Lower leg skin (tissue), 4 donors: ENCODE measurements at regions not wholly inside any gene's neighbourhood (a gene's known extent, or its start where the extent isn't known, plus 50 kb on each side); places are given as distances from the start of the nearest gene placed in this dataset.

Experiments used
- DNase-seq, 2 donors: peaks; one replicate each; pipeline ENCODE4 v3.0.0-alpha.2; 2019; ENCODE audit warnings: low spot score in 2 of 2
- H3K4me3 ChIP-seq: fragments of 200-600 bp; sonication (generic); 2 replicates; pipeline ENCODE4 v1.5.1; 2017; ENCODE audit warnings: mild to moderate bottlenecking, low read depth; ENCODE audit not compliant: poor library complexity, severe bottlenecking
- CTCF ChIP-seq, 3 donors: fragments of 450-650 bp; IDR thresholded peaks; one replicate each; pipeline ENCODE4 v1.5.1; 2016; ENCODE audit warnings: antibody characterized with exemption in 3 of 3, mild to moderate bottlenecking in 3 of 3, moderate library complexity in 2 of 3
- POLR2A ChIP-seq, 2 donors: fragments of 450-650 bp; IDR thresholded peaks; one replicate each; pipeline ENCODE4 v1.6.1; 2016 to 2017; ENCODE audit warnings: antibody characterized with exemption in 2 of 2, mild to moderate bottlenecking in 1 of 2, moderate library complexity in 1 of 2
- WGBS, 2 donors: methylation state at CpG; one replicate each; pipeline ENCODE4 v1.1.5; 2018; 5-methylcytosine and 5-hydroxymethylcytosine counted together
- intact Hi-C: fragments of 100-400 bp; cut with DNase I; formaldehyde crosslinking; loops from one replicate; pipeline ENCODE4 v1.15.0; 2023; ENCODE audit warnings: low total_unique reads

GRCh38 chr1:29454616-29455380, 218.5 kb downstream of the PTPRU start:
- intact Hi-C loops = no loop called here
- no peak for DNase-seq
- TF ChIP-seq CTCF (IDR thresholded peaks at IDR 0.05) (no peak), POLR2A (IDR thresholded peaks at IDR 0.05) (no peak)
- H3K4me3 ChIP-seq = no peak overlapping the region
- WGBS, 2 donors = 66 to 69% methylated on average over 8 to 9 of the region's 13 CpGs

- H3K4me3 ChIP-seq = no peak overlapping the region
- no peak for DNase-seq
- 24 to 45% methylated on average over 8 of the region's 8 CpGs for WGBS, 2 donors
- intact Hi-C loops = no loop called here
- TF ChIP-seq CTCF (IDR thresholded peaks at IDR 0.05) (no peak), POLR2A (IDR thresholded peaks at IDR 0.05) (no peak)
These were observed 217.3 kb downstream of the PTPRU start for GRCh38 chr1:29453502-29454240.

- H3K4me3 ChIP-seq = no peak overlapping the region
- WGBS, 2 donors = 72 to 74% methylated on average over 10 of the region's 10 CpGs
- DNase-seq = no peak
- no peak for TF ChIP-seq CTCF (IDR thresholded peaks at IDR 0.05)
- TF ChIP-seq POLR2A (IDR thresholded peaks at IDR 0.05) = no peak
- intact Hi-C loops = no loop called here
These were observed 216.3 kb downstream of the PTPRU start for GRCh38 chr1:29452463-29453230.

GRCh38 chr1:29451368-29451892, 215.1 kb downstream of the PTPRU start:
- no peak for DNase-seq
- TF ChIP-seq CTCF (IDR thresholded peaks at IDR 0.05) (no peak), POLR2A (IDR thresholded peaks at IDR 0.05) (no peak)
- H3K4me3 ChIP-seq = no peak overlapping the region
- intact Hi-C loops = no loop called here
- WGBS, 2 donors = 66 to 71% methylated on average over 15 to 16 of the region's 16 CpGs

- intact Hi-C loops = no loop called here
- TF ChIP-seq POLR2A (IDR thresholded peaks at IDR 0.05) (no peak), CTCF (IDR thresholded peaks at IDR 0.05) (no peak)
- no peak for DNase-seq
- WGBS, 2 donors = 73 to 75% methylated on average over 9 to 10 of the region's 10 CpGs
- no peak overlapping the region for H3K4me3 ChIP-seq
These were observed 214.3 kb downstream of the PTPRU start for GRCh38 chr1:29450591-29450990.
